ENCODE measurements at regions not wholly inside any gene's neighbourhood (a gene's known extent, or its start where the extent isn't known, plus 50 kb on each side); places are given as distances from the start of the nearest gene placed in this dataset.
A peak's percentile ranks its signal among the peaks of the same experiment; 100 is the strongest.

DNA sequence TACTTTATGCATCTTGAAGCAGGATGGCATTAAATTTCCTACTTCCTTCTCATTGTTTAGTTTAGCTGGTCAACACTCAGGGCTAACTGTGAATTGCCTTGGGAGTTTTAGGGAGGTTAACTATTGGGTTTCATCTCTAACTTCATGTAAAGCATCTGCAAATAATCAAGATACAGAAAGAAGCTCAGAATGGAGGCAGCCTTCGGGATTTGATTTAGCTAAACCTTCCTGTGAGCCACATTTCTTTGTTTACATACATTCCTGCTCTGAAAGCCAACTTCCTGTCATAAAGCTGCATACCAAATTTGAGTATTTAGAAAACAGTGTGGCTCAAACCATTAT is 131.7 kb upstream of the PCDH18 start:
- peak; percentile 96 for DNase-seq

- DNase-seq: no peak
Observed at GRCh38 chr4:137663251-137664045, 131.2 kb upstream of the PCDH18 start.

DNA sequence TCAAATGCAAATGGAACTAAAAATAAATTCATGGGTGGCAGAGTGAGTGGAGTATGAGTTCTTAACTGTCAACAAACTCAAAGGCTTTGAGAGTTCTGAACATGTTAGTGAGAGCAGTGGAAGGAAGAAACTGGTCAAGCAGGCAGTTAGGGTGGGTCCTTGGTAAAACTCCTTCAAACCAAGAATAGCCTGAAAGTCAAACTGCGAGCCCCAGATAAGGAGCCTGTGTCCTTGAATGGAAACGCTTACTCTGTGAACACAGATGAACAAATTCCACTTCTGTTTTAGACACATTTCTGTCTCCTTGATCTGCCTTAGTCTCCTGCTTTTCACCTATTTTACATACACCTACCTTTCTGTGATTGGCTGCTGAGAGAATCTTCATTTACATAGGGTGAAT is 129.4 kb upstream of the PCDH18 start:
- no peak for DNase-seq

GRCh38 chr4:137660211-137660610 is 127.9 kb upstream of the PCDH18 start:
- DNase-seq: peak; percentile 41

- DNase-seq: peak; percentile 86
Observed at GRCh38 chr4:137659431-137659830, 127.1 kb upstream of the PCDH18 start.

GRCh38 chr4:137656661-137657060 is 124.4 kb upstream of the PCDH18 start:
- no peak for DNase-seq

DNA sequence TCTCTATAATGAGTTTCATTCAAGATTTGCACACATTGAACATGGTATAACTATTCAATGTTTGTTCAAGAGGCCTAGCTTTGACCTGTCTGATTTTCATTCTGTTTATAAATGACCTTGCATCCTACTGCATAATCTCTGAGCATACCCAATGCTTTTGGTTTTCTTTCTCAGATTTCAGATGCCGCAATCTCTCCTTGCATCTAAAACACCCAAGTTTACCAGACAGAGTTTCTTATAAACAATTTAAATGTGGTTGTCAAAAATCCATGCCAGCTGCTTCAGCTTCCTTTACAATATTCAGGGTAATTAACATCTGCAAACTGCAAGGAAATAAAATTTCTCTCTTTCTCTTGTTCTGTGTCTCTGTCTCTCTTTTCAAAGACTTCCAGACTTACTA is 123.0 kb upstream of the PCDH18 start:
- no peak for DNase-seq

GRCh38 chr4:137651128-137651527 is 118.8 kb upstream of the PCDH18 start:
- peak; percentile 69 for DNase-seq

- no peak for DNase-seq
Observed at GRCh38 chr4:137649711-137650450, 117.6 kb upstream of the PCDH18 start.

DNA sequence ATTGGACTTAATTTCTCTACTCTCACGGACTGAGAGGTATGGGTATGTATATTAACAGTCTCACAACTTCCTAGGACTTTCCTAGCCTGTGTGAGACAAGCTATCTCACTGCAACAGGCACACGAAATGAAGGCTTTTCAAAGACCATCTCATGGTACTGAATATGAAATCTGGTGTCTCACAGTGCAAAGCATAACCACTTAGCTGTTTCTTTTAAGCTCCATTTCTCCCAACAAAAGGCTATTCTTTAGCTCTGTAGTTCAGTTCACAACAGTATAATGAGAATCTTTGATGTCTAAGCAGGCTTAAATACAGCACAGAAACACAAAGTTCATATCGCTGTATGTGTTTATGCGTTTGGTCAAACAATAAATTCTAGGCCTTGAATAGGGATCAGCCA is 116.2 kb upstream of the PCDH18 start:
- no peak for DNase-seq

DNA sequence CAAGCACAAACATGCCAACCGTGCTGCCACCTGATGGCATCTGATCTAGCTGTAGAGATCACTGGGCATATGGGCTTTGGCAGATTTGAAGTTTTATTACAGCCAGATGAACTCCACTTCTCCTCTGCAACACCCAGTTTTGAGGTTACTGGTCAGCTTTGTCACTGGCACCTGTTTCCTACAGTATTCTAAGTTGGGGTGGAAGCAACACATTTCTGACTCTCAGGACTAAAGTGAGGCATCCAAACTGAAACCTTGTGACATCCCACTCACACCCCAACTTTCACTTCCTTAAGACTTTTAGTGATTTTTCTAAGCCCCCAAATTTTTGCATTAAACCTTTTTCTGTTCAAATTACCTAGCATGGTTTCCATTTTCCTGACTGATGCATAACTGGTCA is 115.1 kb upstream of the PCDH18 start:
- DNase-seq: no peak

DNA sequence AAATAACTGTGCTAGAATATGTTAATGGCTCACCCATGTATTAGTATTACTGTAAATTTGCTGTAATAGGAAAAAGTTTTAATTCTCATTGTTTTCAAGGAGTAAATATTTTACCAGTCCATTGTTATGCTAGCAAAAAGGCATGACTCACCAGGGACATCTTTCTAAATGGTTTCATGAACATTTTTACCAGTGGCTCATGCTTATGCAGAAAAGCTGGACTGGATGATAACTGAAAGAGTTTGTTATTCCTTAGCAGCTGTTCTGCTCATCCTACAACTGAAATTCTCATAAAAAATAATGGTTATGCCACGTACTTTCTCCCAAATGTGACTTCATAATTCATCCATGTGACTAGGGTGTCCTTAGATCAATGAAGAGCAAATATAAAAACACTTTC is 111.9 kb upstream of the PCDH18 start:
- peak; percentile 38 for DNase-seq

DNA sequence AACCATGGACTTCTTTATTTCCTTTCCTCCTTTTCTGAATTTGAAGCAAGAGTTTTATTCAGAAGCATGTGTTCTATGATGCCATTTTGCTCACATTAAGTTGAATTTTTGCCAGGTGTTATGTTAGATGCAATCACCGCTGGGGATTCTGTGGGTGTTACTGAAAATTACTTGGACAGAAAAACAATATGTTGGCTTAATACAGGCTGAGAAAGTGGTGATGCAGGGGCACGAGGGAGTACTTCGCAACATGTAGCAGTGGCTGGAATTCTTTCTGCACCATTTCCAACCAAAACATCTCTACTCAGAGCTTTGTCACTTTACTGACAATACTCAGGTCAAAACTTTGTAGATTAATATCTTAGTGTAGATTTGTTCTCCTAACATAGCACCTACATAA is 109.2 kb upstream of the PCDH18 start:
- DNase-seq: peak; percentile 36

GRCh38 chr4:137640838-137641158 is 108.5 kb upstream of the PCDH18 start:
- DNase-seq: no peak

DNA sequence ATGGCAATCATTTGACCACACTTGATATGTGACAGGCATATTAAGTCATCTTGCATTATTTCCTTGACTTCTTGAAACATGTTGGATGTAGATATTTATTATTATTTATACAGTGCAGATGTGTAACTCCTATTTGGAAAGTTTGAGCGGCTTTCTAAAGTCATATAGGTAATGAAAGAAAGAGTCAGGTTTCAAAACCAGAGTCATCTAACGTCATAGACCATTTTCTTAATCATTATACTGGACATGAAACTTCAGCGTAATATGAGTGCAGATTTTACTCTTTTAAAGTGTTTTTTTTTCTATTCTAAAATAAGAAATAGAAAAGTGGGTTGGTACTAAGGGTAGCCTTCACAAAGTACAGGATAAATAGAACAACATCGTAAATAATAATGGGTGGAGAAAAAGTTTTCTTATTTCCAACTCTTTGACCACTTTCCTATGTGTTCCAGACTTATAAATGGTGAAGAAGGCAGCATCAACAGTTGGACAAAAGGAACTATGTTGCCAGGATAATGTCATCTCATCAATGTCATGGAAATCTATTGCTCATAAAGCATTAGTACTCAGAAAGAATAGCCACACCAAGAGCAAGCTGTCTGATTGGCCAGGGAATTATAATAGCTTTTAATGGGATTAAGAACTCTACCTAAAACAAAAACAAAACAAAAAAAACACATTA is 108.0 kb upstream of the PCDH18 start:
- no peak for DNase-seq

DNA sequence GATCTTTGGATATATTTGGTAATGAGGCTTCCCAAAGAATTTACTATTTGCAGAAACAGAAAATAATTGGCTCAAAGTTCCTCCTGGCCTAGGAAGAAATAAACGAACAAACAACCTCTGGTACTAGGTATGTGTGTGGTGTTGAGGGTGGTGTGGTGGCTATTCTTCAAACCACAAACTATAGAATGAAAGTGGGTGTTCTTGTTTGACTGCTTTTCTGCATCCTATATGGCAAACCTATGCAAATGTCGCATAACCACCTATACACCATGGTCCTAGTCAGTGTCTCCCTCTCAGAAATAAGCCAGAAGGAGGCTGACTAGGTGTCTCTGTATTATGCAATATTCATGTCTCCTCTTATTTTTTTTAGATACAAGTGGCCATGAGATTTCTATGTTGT is 106.6 kb upstream of the PCDH18 start:
- DNase-seq: no peak

- peak; percentile 22 for DNase-seq
Observed at GRCh38 chr4:137635601-137636000, 103.3 kb upstream of the PCDH18 start.

- peak; percentile 26 for DNase-seq
Observed at GRCh38 chr4:137635108-137635507, 102.8 kb upstream of the PCDH18 start.

DNA sequence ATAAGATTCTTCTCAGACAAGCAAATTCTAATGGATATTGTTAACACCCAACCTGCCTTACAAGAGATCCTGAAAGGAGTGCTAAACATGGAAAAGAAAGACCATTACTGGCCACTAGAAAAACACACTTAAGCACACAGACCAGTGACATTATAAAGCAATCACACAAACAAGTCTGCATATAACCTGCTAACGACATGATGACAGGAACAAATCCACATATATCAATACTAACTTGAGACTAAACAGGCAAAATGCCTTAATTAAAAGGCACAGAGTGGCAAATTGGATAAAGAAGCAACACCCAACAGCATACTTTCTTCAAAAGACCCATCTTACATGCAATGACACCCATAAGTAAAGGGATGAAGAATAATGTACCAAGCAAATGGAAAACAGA is 100.5 kb upstream of the PCDH18 start:
- no peak for DNase-seq

GRCh38 chr4:137631605-137632004 is 99.3 kb upstream of the PCDH18 start:
- DNase-seq: no peak

DNA sequence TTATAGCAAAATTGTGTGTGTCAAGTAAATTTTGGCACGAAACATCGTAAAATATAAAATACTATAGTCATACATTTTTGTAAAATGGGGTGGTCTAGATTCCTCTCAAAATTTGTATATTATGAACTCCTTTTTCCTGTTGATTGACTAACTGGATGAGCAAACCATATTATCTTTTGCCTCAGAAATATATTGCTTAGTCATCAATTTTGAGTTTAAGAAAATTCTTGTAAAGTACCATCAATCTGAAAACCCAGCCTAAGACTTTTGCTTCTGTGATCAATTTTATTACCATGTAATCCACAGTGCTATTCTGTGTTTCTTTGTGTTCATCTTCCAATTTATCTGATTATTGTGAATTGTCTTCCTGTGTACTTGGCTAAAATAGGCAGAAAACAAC is 98.0 kb upstream of the PCDH18 start:
- no peak for DNase-seq

GRCh38 chr4:137627739-137628460 is 95.6 kb upstream of the PCDH18 start:
- DNase-seq: peak; percentile 16

Measured in fibroblast of skin of abdomen (primary cell).